OCI-LY7 (cell line): ENCODE measurements at regions not wholly inside any gene's neighbourhood (a gene's known extent, or its start where the extent isn't known, plus 50 kb on each side); places are given as distances from the start of the nearest gene placed in this dataset.

Source experiments
- EZH2phosphoT487 ChIP-seq: fragments of 200-600 bp; sonication (generic); IDR thresholded peaks from 2 replicates; pipeline ENCODE4 v1.6.1; 2018; ENCODE audit warnings: low read depth, borderline replicate concordance, mild to moderate bottlenecking, mixed run types, antibody characterized with exemption, low read length, moderate library complexity, mixed read lengths
- TF ChIP-seq, protein P1 (sequence below): fragments of 200-600 bp; sonication (generic); conservative IDR thresholded peaks from 2 replicates; pipeline ENCODE4 v1.5.1; 2014; ENCODE audit warnings: mild to moderate bottlenecking, antibody characterized with exemption, low read length, moderate library complexity, mixed read lengths

DNA sequence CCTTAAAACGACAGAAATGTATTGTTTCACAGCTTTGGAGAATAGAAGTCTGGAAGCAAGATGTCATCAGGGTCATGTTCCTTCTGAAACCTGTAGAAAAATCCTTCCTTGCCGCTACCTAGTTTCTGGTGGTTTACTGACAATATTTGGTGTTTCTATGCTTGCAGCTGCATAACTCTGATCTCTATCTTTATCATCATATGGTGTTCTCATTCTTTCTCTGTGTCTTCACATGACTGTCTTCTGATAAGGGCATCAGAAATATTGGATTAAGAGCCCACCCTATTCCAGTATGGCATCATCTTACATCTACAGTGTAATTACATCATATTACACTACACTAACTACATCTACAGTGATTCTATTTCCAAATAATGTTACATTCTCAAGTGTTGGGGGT lies 148.0 kb downstream of the MANEA start:
- TF ChIP-seq, protein P1, sequence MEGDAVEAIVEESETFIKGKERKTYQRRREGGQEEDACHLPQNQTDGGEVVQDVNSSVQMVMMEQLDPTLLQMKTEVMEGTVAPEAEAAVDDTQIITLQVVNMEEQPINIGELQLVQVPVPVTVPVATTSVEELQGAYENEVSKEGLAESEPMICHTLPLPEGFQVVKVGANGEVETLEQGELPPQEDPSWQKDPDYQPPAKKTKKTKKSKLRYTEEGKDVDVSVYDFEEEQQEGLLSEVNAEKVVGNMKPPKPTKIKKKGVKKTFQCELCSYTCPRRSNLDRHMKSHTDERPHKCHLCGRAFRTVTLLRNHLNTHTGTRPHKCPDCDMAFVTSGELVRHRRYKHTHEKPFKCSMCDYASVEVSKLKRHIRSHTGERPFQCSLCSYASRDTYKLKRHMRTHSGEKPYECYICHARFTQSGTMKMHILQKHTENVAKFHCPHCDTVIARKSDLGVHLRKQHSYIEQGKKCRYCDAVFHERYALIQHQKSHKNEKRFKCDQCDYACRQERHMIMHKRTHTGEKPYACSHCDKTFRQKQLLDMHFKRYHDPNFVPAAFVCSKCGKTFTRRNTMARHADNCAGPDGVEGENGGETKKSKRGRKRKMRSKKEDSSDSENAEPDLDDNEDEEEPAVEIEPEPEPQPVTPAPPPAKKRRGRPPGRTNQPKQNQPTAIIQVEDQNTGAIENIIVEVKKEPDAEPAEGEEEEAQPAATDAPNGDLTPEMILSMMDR: no peak
- no peak for TF ChIP-seq EZH2phosphoT487
